Activated CD4-positive, alpha-beta memory T cell treated with anti-CD3 and anti-CD28 coated beads, Interleukin-2, amount 10 ng/mL, durations not matched to agents 7 days and 5 days (primary cell): ENCODE measurements at regions not wholly inside any gene's neighbourhood (a gene's known extent, or its start where the extent isn't known, plus 50 kb on each side); places are given as distances from the start of the nearest gene placed in this dataset.

Experiments
- CTCF ChIA-PET: fragments of 350-600 bp; sonication (Branson Sonifier 250); formaldehyde crosslinking; loops from one replicate; lab custom pipeline; 2021; ENCODE audit warnings: antibody characterized with exemption, inconsistent platforms; lab: Charles Lee
- POLR2A ChIA-PET: fragments of 350-600 bp; sonication (Branson Sonifier 250); formaldehyde crosslinking; loops from one replicate; lab custom pipeline; 2021; ENCODE audit warnings: antibody characterized with exemption; lab: Charles Lee
- DNase-seq: peaks from one replicate; pipeline ENCODE4 v3.0.0-alpha.2; 2020
- H3K27ac Mint-ChIP-seq: one replicate; pipeline ENCODE4 v1.8.0; 2021; ENCODE audit warnings: mild to moderate bottlenecking, mixed read lengths
- H3K27me3 Mint-ChIP-seq: one replicate; pipeline ENCODE4 v1.8.0; 2021; ENCODE audit warnings: mixed read lengths
- H3K36me3 Mint-ChIP-seq: one replicate; pipeline ENCODE4 v1.8.0; 2021; ENCODE audit warnings: low read depth, mixed read lengths
- H3K4me1 Mint-ChIP-seq: one replicate; pipeline ENCODE4 v1.8.0; 2021; ENCODE audit warnings: mixed read lengths
- H3K4me3 Mint-ChIP-seq: one replicate; pipeline ENCODE4 v1.8.0; 2021; ENCODE audit warnings: mild to moderate bottlenecking, mixed read lengths
- H3K9me3 Mint-ChIP-seq: one replicate; pipeline ENCODE4 v1.8.0; 2021; ENCODE audit warnings: mixed read lengths

- Mint-ChIP-seq H3K4me1 (no peaks in the 10 kb centered on the region), H3K4me3 (no peak overlapping the region), H3K36me3 (no peaks in the 10 kb centered on the region), H3K27ac (no peak overlapping the region), H3K27me3 (peaks cover 13% of the 10 kb centered on the region), H3K9me3 (no peaks in the 10 kb centered on the region)
- DNase-seq, result no peak
- ChIA-PET CTCF (interaction anchor here (0.6 kb wide), 1 partner anchor 802 kb away, joined by 3 read pairs; no protein-coding TSS in a partner anchor), POLR2A (no interaction called here)
Observed at GRCh38 chr1:184141361-184141880, 89.9 kb downstream of the TSEN15 start.

- CTCF ChIA-PET, result no interaction called here
- Mint-ChIP-seq H3K36me3 (no peaks in the 10 kb centered on the region), H3K27ac (no peak overlapping the region), H3K27me3 (peaks cover 24% of the 10 kb centered on the region), H3K9me3 (no peaks in the 10 kb centered on the region), H3K4me3 (no peak overlapping the region), H3K4me1 (no peaks in the 10 kb centered on the region)
- DNase-seq, result no peak
- POLR2A ChIA-PET, result no interaction called here
Observed at GRCh38 chr1:184143449-184143848, 91.9 kb downstream of the TSEN15 start.

- Mint-ChIP-seq H3K36me3 (no peaks in the 10 kb centered on the region), H3K4me1 (no peaks in the 10 kb centered on the region), H3K27me3 (peaks cover 28% of the 10 kb centered on the region), H3K27ac (no peak overlapping the region), H3K4me3 (no peak overlapping the region), H3K9me3 (no peaks in the 10 kb centered on the region)
- DNase-seq, result no peak
- POLR2A ChIA-PET, result no interaction called here
- CTCF ChIA-PET, result no interaction called here
Observed at GRCh38 chr1:184145083-184145482, 93.6 kb downstream of the TSEN15 start.

- DNase-seq, result no peak
- H3K27me3 Mint-ChIP-seq, result peaks cover 30% of the 10 kb centered on the region
- ChIA-PET CTCF (no interaction called here), POLR2A (no interaction called here)
- no peak overlapping the region for H3K27ac Mint-ChIP-seq
- no peaks in the 10 kb centered on the region for H3K4me1 Mint-ChIP-seq
- H3K9me3 Mint-ChIP-seq, result no peaks in the 10 kb centered on the region
- H3K4me3 Mint-ChIP-seq, result no peak overlapping the region
- H3K36me3 Mint-ChIP-seq, result no peaks in the 10 kb centered on the region
Observed at GRCh38 chr1:184146202-184146601, 94.7 kb downstream of the TSEN15 start.

GRCh38 chr1:184150776-184151531, 99.4 kb downstream of the TSEN15 start:
- DNase-seq, result no peak
- Mint-ChIP-seq H3K4me1 (peaks cover 25% of the 10 kb centered on the region), H3K4me3 (no peak overlapping the region), H3K36me3 (peaks cover 6% of the 10 kb centered on the region), H3K9me3 (no peaks in the 10 kb centered on the region), H3K27ac (no peak overlapping the region), H3K27me3 (peaks cover 24% of the 10 kb centered on the region)
- POLR2A ChIA-PET, result no interaction called here
- CTCF ChIA-PET, result no interaction called here

- POLR2A ChIA-PET, result no interaction called here
- H3K27ac Mint-ChIP-seq, result no peak overlapping the region
- H3K4me1 Mint-ChIP-seq, result peaks cover 28% of the 10 kb centered on the region
- H3K4me3 Mint-ChIP-seq, result peak overlapping the region; percentile 10
- H3K27me3 Mint-ChIP-seq, result peaks cover 18% of the 10 kb centered on the region
- H3K9me3 Mint-ChIP-seq, result no peaks in the 10 kb centered on the region
- DNase-seq, result no peak
- CTCF ChIA-PET, result no interaction called here
- H3K36me3 Mint-ChIP-seq, result peaks cover 6% of the 10 kb centered on the region
Observed at GRCh38 chr1:184152434-184152898, 100.9 kb downstream of the TSEN15 start.

- no peaks in the 10 kb centered on the region for H3K9me3 Mint-ChIP-seq
- DNase-seq, result no peak
- H3K4me1 Mint-ChIP-seq, result peaks cover 28% of the 10 kb centered on the region
- H3K4me3 Mint-ChIP-seq, result no peak overlapping the region
- ChIA-PET POLR2A (no interaction called here), CTCF (no interaction called here)
- peaks cover 6% of the 10 kb centered on the region for H3K36me3 Mint-ChIP-seq
- H3K27ac Mint-ChIP-seq, result no peak overlapping the region
- H3K27me3 Mint-ChIP-seq, result peaks cover 14% of the 10 kb centered on the region
Observed at GRCh38 chr1:184152974-184153373, 101.4 kb downstream of the TSEN15 start.

GRCh38 chr1:184153731-184154130, 102.2 kb downstream of the TSEN15 start:
- peaks cover 6% of the 10 kb centered on the region for H3K36me3 Mint-ChIP-seq
- H3K4me3 Mint-ChIP-seq, result no peak overlapping the region
- no peaks in the 10 kb centered on the region for H3K9me3 Mint-ChIP-seq
- ChIA-PET POLR2A (no interaction called here), CTCF (no interaction called here)
- peaks cover 13% of the 10 kb centered on the region for H3K27me3 Mint-ChIP-seq
- no peak overlapping the region for H3K27ac Mint-ChIP-seq
- H3K4me1 Mint-ChIP-seq, result peaks cover 28% of the 10 kb centered on the region
- DNase-seq, result no peak

GRCh38 chr1:184156521-184157393, 105.2 kb downstream of the TSEN15 start:
- no peak overlapping the region for H3K27ac Mint-ChIP-seq
- ChIA-PET CTCF (no interaction called here), POLR2A (no interaction called here)
- H3K4me1 Mint-ChIP-seq, result peaks cover 28% of the 10 kb centered on the region
- H3K36me3 Mint-ChIP-seq, result peaks cover 6% of the 10 kb centered on the region
- H3K4me3 Mint-ChIP-seq, result no peak overlapping the region
- no peaks in the 10 kb centered on the region for H3K9me3 Mint-ChIP-seq
- DNase-seq, result no peak
- H3K27me3 Mint-ChIP-seq, result peaks cover 6% of the 10 kb centered on the region

GRCh38 chr1:184157394-184157742, 105.8 kb downstream of the TSEN15 start:
- Mint-ChIP-seq H3K27ac (no peak overlapping the region), H3K4me3 (no peak overlapping the region), H3K9me3 (no peaks in the 10 kb centered on the region), H3K4me1 (peaks cover 24% of the 10 kb centered on the region), H3K36me3 (peaks cover 6% of the 10 kb centered on the region), H3K27me3 (peaks cover 6% of the 10 kb centered on the region)
- CTCF ChIA-PET, result interaction anchor here (0.7 kb wide), 1 partner anchor 822 kb away, joined by 3 read pairs; no protein-coding TSS in a partner anchor
- no peak for DNase-seq
- POLR2A ChIA-PET, result no interaction called here

GRCh38 chr1:184158896-184159681, 107.6 kb downstream of the TSEN15 start:
- Mint-ChIP-seq H3K36me3 (peaks cover 6% of the 10 kb centered on the region), H3K9me3 (no peaks in the 10 kb centered on the region), H3K4me3 (no peak overlapping the region), H3K27ac (no peak overlapping the region), H3K4me1 (peaks cover 26% of the 10 kb centered on the region), H3K27me3 (peaks cover 2% of the 10 kb centered on the region)
- POLR2A ChIA-PET, result no interaction called here
- no peak for DNase-seq
- CTCF ChIA-PET, result no interaction called here

GRCh38 chr1:184160236-184160635, 108.7 kb downstream of the TSEN15 start:
- peak; percentile 67 for DNase-seq
- ChIA-PET POLR2A (interaction anchor here (0.7 kb wide), 1 partner anchor 227 kb away, joined by 3 read pairs; the partner anchor contains the start of gene C1orf21), CTCF (no interaction called here)
- Mint-ChIP-seq H3K4me1 (peaks cover 27% of the 10 kb centered on the region), H3K27me3 (no peaks in the 10 kb centered on the region), H3K27ac (no peak overlapping the region), H3K9me3 (peaks cover 3% of the 10 kb centered on the region), H3K4me3 (no peak overlapping the region), H3K36me3 (peaks cover 2% of the 10 kb centered on the region)
